GM23248 (cell line): ENCODE measurements at regions not wholly inside any gene's neighbourhood (a gene's known extent, or its start where the extent isn't known, plus 50 kb on each side); places are given as distances from the start of the nearest gene placed in this dataset.
"Not testable (repeated sequence)": the region's sequence is repeated elsewhere in the genome, so short reads cannot be mapped to it uniquely, and the experiment has no call there.

ENCODE experiments used
- DNase-seq: peaks from one replicate; pipeline ENCODE4 v3.0.0-alpha.2; 2015
- H2AFZ ChIP-seq: fragments of 200-600 bp; sonication (generic); 2 replicates; pipeline ENCODE4 v1.6.1; 2016; ENCODE audit warnings: antibody characterized with exemption
- H3F3A ChIP-seq: fragments of 200-600 bp; sonication (generic); 2 replicates; pipeline ENCODE4 v1.6.1; 2016; ENCODE audit warnings: mild to moderate bottlenecking, antibody characterized with exemption, mixed run types; ENCODE audit not compliant: insufficient read depth
- H3K27ac ChIP-seq: fragments of 200-600 bp; sonication (generic); 2 replicates; pipeline ENCODE4 v1.5.1; 2016; ENCODE audit warnings: mild to moderate bottlenecking
- H3K27me3 ChIP-seq: fragments of 200-600 bp; sonication (generic); replicated peaks from 2 replicates; pipeline ENCODE4 v1.6.1; 2016; ENCODE audit warnings: mild to moderate bottlenecking; ENCODE audit not compliant: insufficient read depth
- H3K36me3 ChIP-seq: fragments of 200-600 bp; sonication (generic); 2 replicates; pipeline ENCODE4 v1.6.1; 2016; ENCODE audit warnings: low read depth, mild to moderate bottlenecking
- H3K4me1 ChIP-seq: fragments of 200-600 bp; sonication (generic); 2 replicates; pipeline ENCODE4 v1.6.1; 2016; ENCODE audit warnings: mild to moderate bottlenecking; ENCODE audit not compliant: insufficient read depth
- H3K4me2 ChIP-seq: fragments of 200-600 bp; sonication (generic); one replicate; pipeline ENCODE4 v1.6.1; 2016; ENCODE audit warnings: mild to moderate bottlenecking; ENCODE audit not compliant: unreplicated experiment
- H3K4me3 ChIP-seq: fragments of 200-600 bp; sonication (generic); 2 replicates; pipeline ENCODE4 v1.5.1; 2016; ENCODE audit warnings: mild to moderate bottlenecking
- H3K79me2 ChIP-seq: fragments of 200-600 bp; sonication (generic); 2 replicates; pipeline ENCODE4 v1.6.1; 2016; ENCODE audit warnings: mild to moderate bottlenecking; ENCODE audit not compliant: insufficient read depth
- H3K9ac ChIP-seq: fragments of 200-600 bp; sonication (generic); 2 replicates; pipeline ENCODE4 v1.6.1; 2016; ENCODE audit warnings: mild to moderate bottlenecking
- H3K9me2 ChIP-seq: fragments of 200-600 bp; sonication (generic); 2 replicates; pipeline ENCODE4 v1.6.1; 2016; ENCODE audit warnings: mixed run types, mild to moderate bottlenecking, moderate library complexity; ENCODE audit not compliant: insufficient read depth
- H3K9me3 ChIP-seq: fragments of 200-600 bp; sonication (generic); one replicate; pipeline ENCODE4 v1.6.1; 2017; ENCODE audit warnings: low read depth
- H4K20me1 ChIP-seq: fragments of 200-600 bp; sonication (generic); 2 replicates; pipeline ENCODE4 v1.6.0; 2016; ENCODE audit not compliant: insufficient read depth
- EZH2 ChIP-seq: fragments of 200-600 bp; sonication (generic); IDR thresholded peaks from 2 replicates; pipeline ENCODE4 v1.6.1; 2018; ENCODE audit warnings: antibody characterized with exemption, mild to moderate bottlenecking; ENCODE audit not compliant: insufficient read depth, poor library complexity, severe bottlenecking
- EZH2phosphoT487 ChIP-seq: fragments of 200-600 bp; sonication (generic); IDR thresholded peaks from 2 replicates; pipeline ENCODE4 v1.6.1; 2018; ENCODE audit warnings: antibody characterized with exemption, moderate library complexity, mild to moderate bottlenecking, low read depth; ENCODE audit not compliant: insufficient read depth
- WGBS, 2 experiments: methylation state at CpG; one replicate each; pipeline ENCODE4 v1.1.6; 2015 to 2017; ENCODE audit warnings: low lambda C conversion rate in 2 of 2, low coverage in 1 of 2; ENCODE audit errors: missing lambda C conversion rate in 2 of 2; 5-methylcytosine and 5-hydroxymethylcytosine counted together
- in situ Hi-C: fragments of 300-500 bp; cut with MboI; formaldehyde crosslinking; loops from 2 replicates; pipeline ENCODE4 v1.15.0; 2020

DNA sequence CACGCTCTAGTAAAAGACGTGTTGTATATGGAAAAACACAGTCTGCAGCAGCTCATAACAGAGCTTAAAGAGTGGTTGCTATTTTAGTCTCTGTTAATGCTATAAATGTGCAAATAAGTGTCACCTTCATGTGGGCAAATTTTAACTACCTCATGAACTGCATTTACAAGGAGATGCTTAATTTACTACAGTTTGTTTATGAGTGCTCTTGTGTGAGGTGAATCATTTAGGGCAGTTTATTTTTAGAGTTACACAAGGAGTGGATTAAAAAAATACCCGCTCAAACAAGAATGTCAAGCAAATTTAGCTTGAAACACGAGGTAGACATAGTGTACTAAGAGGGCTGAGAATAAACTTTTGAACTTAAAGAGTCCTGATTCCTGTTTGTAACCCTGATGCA is 579.0 kb downstream of the MFSD1 start:
- H3K4me1 ChIP-seq = 0 out of 2 replicates have a peak, but pooled peaks cover 6% of the 10 kb centered on the region
- no peaks in the 10 kb centered on the region for H3K36me3 ChIP-seq
- WGBS, 2 experiments = 45 to 49% methylated on average over 4 of the region's 4 CpGs
- no peak for DNase-seq
- H3K9ac ChIP-seq = no peak overlapping the region
- no peaks in the 10 kb centered on the region for H4K20me1 ChIP-seq
- H3K9me3 ChIP-seq = no peaks in the 10 kb centered on the region
- H3K27me3 ChIP-seq = no peaks in the 10 kb centered on the region
- in situ Hi-C loops = no loop called here
- H3K79me2 ChIP-seq = no peaks in the 10 kb centered on the region
- no peaks in the 10 kb centered on the region for H3F3A ChIP-seq
- no peak overlapping the region for H3K4me2 ChIP-seq
- H2AFZ ChIP-seq = no peak overlapping the region
- TF ChIP-seq EZH2 = no peak
- TF ChIP-seq EZH2phosphoT487 = no peak
- H3K4me3 ChIP-seq = no peak overlapping the region
- H3K9me2 ChIP-seq = peaks cover 3% of the 10 kb centered on the region; the same call in 1 of the 2 replicates
- no peak overlapping the region for H3K27ac ChIP-seq

DNA sequence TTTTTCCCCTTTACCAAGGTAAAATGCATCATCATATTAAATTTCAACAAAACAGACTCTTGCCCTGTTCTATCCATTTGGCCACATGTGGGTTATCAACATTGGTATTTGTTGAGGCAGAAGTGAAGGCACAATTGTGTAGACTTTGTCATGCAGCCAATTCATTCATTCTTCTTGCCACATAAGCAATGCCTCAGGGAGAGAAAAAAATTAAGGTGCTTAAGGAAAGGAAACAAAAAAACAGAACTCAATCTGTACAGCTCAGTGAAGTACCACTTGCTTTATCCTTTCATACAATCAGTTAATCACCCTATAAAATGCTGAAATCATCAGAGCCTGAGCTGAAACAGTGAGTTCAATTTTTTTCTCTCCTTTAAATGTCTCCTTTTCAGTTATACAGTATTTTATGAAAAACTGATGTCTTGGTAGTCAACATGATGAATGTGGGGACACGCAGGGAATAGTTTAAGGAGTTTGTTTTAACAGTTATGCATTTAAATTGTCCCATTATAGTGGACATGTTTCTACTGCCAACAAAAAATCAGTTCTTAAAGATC is 588.9 kb downstream of the MFSD1 start:
- in situ Hi-C loops = no loop called here
- H3K4me3 ChIP-seq = no peak overlapping the region
- H3K9me3 ChIP-seq = no peaks in the 10 kb centered on the region
- no peak for DNase-seq
- H3K4me1 ChIP-seq = no peaks in the 10 kb centered on the region
- H3K9ac ChIP-seq = no peak overlapping the region
- H4K20me1 ChIP-seq = no peaks in the 10 kb centered on the region
- no peak overlapping the region for H3K4me2 ChIP-seq
- H3K27ac ChIP-seq = no peak overlapping the region
- TF ChIP-seq EZH2phosphoT487 = no peak
- no peak for TF ChIP-seq EZH2
- no peaks in the 10 kb centered on the region for H3F3A ChIP-seq
- H3K79me2 ChIP-seq = no peaks in the 10 kb centered on the region
- H3K36me3 ChIP-seq = no peaks in the 10 kb centered on the region
- 21 to 23% methylated on average over 1 of the region's 1 CpG for WGBS, 2 experiments
- H3K9me2 ChIP-seq = no peaks in the 10 kb centered on the region
- H2AFZ ChIP-seq = no peak overlapping the region
- no peaks in the 10 kb centered on the region for H3K27me3 ChIP-seq

DNA sequence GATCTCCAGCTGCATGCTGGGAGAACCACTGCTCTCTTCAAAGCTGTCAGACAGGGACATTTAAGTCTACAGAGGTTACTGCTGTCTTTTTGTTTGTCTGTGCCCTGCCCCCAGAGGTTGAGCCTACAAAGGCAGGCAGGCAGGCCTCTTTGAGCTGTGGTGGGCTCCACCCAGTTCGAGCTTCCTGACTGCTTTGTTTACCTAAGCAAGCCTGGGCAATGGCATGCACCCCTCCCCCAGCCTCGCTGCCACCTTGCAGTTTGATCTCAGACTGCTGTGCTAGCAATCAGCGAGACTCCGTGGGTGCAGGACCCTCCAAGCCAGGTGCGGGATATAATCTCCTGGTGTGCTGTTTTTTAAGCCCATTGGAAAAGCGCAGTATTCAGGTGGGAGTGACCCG is 591.0 kb upstream of the IL12A start:
- H2AFZ ChIP-seq, H3F3A ChIP-seq, H3K4me1 ChIP-seq, in situ Hi-C loops, H3K27me3 ChIP-seq, H3K4me3 ChIP-seq, H3K36me3 ChIP-seq, H3K9ac ChIP-seq, H3K79me2 ChIP-seq, H4K20me1 ChIP-seq, H3K27ac ChIP-seq, H3K9me3 ChIP-seq, H3K9me2 ChIP-seq, H3K4me2 ChIP-seq, DNase-seq: not testable (repeated sequence)
- WGBS, 2 experiments = 35 to 46% methylated on average over 7 of the region's 7 CpGs

- Histone ChIP-seq H3K27me3 (no peaks in the 10 kb centered on the region), H3K4me2 (no peak overlapping the region), H3K4me1 (no peaks in the 10 kb centered on the region), H3K9me3 (no peaks in the 10 kb centered on the region), H3K9me2 (no peaks in the 10 kb centered on the region), H3K4me3 (no peak overlapping the region), H3K9ac (no peak overlapping the region), H3F3A (no peaks in the 10 kb centered on the region), H2AFZ (no peak overlapping the region), H3K36me3 (no peaks in the 10 kb centered on the region), H4K20me1 (no peaks in the 10 kb centered on the region), H3K27ac (no peak overlapping the region), H3K79me2 (no peaks in the 10 kb centered on the region)
- in situ Hi-C loops = no loop called here
- TF ChIP-seq EZH2 = no peak
- no peak for TF ChIP-seq EZH2phosphoT487
- no peak for DNase-seq
- WGBS, 2 experiments = 6 to 12% methylated on average over 1 of the region's 1 CpG
Observed at GRCh38 chr3:159401069-159401468, 587.6 kb upstream of the IL12A start.

GRCh38 chr3:159409711-159410110 is 578.9 kb upstream of the IL12A start:
- H3K4me2 ChIP-seq, H3K4me1 ChIP-seq, H3F3A ChIP-seq, H3K27me3 ChIP-seq, H3K9me2 ChIP-seq, H3K4me3 ChIP-seq, H3K27ac ChIP-seq, DNase-seq, H3K9me3 ChIP-seq, in situ Hi-C loops, H2AFZ ChIP-seq, H3K36me3 ChIP-seq, H4K20me1 ChIP-seq, H3K79me2 ChIP-seq, H3K9ac ChIP-seq: not testable (repeated sequence)
